SK-N-SH treated with all-trans-retinoic acid at 6 μM for 48 hours (cell line): ENCODE measurements at regions not wholly inside any gene's neighbourhood (a gene's known extent, or its start where the extent isn't known, plus 50 kb on each side); places are given as distances from the start of the nearest gene placed in this dataset.

Source experiments
- ATAC-seq: fragments of 200-7000 bp; cut with Tn5 transposase; 3 replicates; pipeline ENCODE4 v1.9.1; 2020; ENCODE audit warnings: mild to moderate bottlenecking, moderate library complexity
- ARNTL ChIP-seq: fragments of 450-650 bp; formaldehyde crosslinking; IDR thresholded peaks from 2 replicates; pipeline ENCODE4 v1.5.0; 2020; ENCODE audit warnings: low read depth, mild to moderate bottlenecking, moderate library complexity, borderline replicate concordance
- BACH2 ChIP-seq: fragments of 250-450 bp; sonication (Bioruptor Pico); IDR thresholded peaks from 2 replicates; pipeline ENCODE4 v1.9.0; 2021; ENCODE audit warnings: mild to moderate bottlenecking, borderline replicate concordance
- CSDC2 ChIP-seq: fragments of 250-450 bp; sonication (Bioruptor Pico); IDR thresholded peaks from 2 replicates; pipeline ENCODE4 v1.5.0; 2020; ENCODE audit warnings: mild to moderate bottlenecking, moderate library complexity
- ESRRG ChIP-seq: fragments of 250-450 bp; sonication (Bioruptor Pico); IDR thresholded peaks from 2 replicates; pipeline ENCODE4 v1.6.1; 2021; ENCODE audit warnings: mild to moderate bottlenecking
- GLIS3 ChIP-seq: fragments of 250-450 bp; sonication (Bioruptor Pico); IDR thresholded peaks from 2 replicates; pipeline ENCODE4 v1.5.0; 2020; ENCODE audit warnings: mild to moderate bottlenecking, moderate library complexity
- ISL1 ChIP-seq: fragments of 250-450 bp; sonication (Bioruptor Pico); IDR thresholded peaks from 2 replicates; pipeline ENCODE4 v2.1.2; 2022; ENCODE audit warnings: mild to moderate bottlenecking, moderate library complexity
- OSR1 ChIP-seq: fragments of 250-450 bp; sonication (Bioruptor Pico); IDR thresholded peaks from 2 replicates; pipeline ENCODE4 v1.8.0; 2022; ENCODE audit warnings: moderate library complexity, mild to moderate bottlenecking, inconsistent platforms
- PPARA ChIP-seq: fragments of 250-450 bp; sonication (Bioruptor Pico); IDR thresholded peaks from 2 replicates; pipeline ENCODE4 v1.5.0; 2020; ENCODE audit warnings: mild to moderate bottlenecking, borderline replicate concordance
- RARB ChIP-seq: fragments of 250-450 bp; sonication (Bioruptor Pico); IDR thresholded peaks from 2 replicates; pipeline ENCODE4 v1.8.0; 2021; ENCODE audit warnings: mild to moderate bottlenecking, moderate library complexity
- SNAI2 ChIP-seq: fragments of 250-450 bp; sonication (Bioruptor Pico); IDR thresholded peaks from 2 replicates; pipeline ENCODE4 v1.5.0; 2020; ENCODE audit warnings: mild to moderate bottlenecking, moderate library complexity
- TCF4 ChIP-seq: fragments of 250-450 bp; sonication (Bioruptor Pico); IDR thresholded peaks from 2 replicates; pipeline ENCODE4 v1.8.0; 2021; ENCODE audit warnings: mild to moderate bottlenecking, moderate library complexity, borderline replicate concordance
- TOX ChIP-seq: fragments of 250-450 bp; sonication (Bioruptor Pico); IDR thresholded peaks from 2 replicates; pipeline ENCODE4 v1.8.0; 2021; ENCODE audit warnings: mild to moderate bottlenecking, moderate library complexity, borderline replicate concordance
- ZC3H10 ChIP-seq: fragments of 250-450 bp; sonication (Bioruptor Pico); IDR thresholded peaks from 2 replicates; pipeline ENCODE4 v1.5.1; 2021; ENCODE audit warnings: mild to moderate bottlenecking, moderate library complexity
- ZFP3 ChIP-seq: fragments of 250-450 bp; sonication (Bioruptor Pico); IDR thresholded peaks from 2 replicates; pipeline ENCODE4 v1.5.0; 2020; ENCODE audit warnings: mild to moderate bottlenecking, moderate library complexity
- ZFP30 ChIP-seq: fragments of 450-650 bp; formaldehyde crosslinking; IDR thresholded peaks from 2 replicates; pipeline ENCODE4 v1.5.0; 2022; ENCODE audit warnings: mild to moderate bottlenecking, moderate library complexity
- ZNF565 ChIP-seq: fragments of 450-650 bp; formaldehyde crosslinking; conservative IDR thresholded peaks from 2 replicates; pipeline ENCODE4 v1.5.0; 2020; ENCODE audit warnings: low read depth, mild to moderate bottlenecking, moderate library complexity
- TF ChIP-seq, protein P1 (sequence below): fragments of 250-450 bp; sonication (Bioruptor Pico); IDR thresholded peaks from 2 replicates; pipeline ENCODE4 v1.8.0; 2021; ENCODE audit warnings: low read depth, mild to moderate bottlenecking, moderate library complexity, borderline replicate concordance
- TF ChIP-seq, protein P2 (sequence below): fragments of 250-450 bp; sonication (Bioruptor Pico); IDR thresholded peaks from 2 replicates; pipeline ENCODE4 v1.5.0; 2020; ENCODE audit warnings: mild to moderate bottlenecking, moderate library complexity
- TF ChIP-seq, protein P3 (sequence below): fragments of 250-450 bp; sonication (Bioruptor Pico); IDR thresholded peaks from 2 replicates; pipeline ENCODE4 v1.5.1; 2021; ENCODE audit warnings: mild to moderate bottlenecking, moderate library complexity
- TF ChIP-seq, protein P4 (sequence below): fragments of 250-450 bp; sonication (Bioruptor Pico); IDR thresholded peaks from 2 replicates; pipeline ENCODE4 v1.8.0; 2020; ENCODE audit warnings: mild to moderate bottlenecking, moderate library complexity, borderline replicate concordance

DNA sequence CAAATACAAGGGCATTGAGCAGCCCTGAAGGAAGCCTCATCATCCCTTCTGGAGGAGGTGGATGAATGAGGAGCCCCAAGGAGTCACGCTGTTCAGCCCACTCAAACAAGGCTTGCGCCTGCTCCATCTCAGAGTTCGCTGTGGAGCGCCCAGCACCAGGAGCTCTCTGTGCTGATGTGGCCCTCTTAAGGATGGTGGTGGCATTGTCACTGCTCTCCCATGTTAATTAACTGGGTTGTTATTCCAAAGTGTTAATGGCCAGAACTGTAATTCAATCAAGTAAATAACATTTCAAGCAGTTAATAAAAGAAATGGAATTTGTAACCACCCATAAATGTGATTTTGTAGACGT, 726.0 kb upstream of the RAB6C start:
- TF ChIP-seq, protein P1, sequence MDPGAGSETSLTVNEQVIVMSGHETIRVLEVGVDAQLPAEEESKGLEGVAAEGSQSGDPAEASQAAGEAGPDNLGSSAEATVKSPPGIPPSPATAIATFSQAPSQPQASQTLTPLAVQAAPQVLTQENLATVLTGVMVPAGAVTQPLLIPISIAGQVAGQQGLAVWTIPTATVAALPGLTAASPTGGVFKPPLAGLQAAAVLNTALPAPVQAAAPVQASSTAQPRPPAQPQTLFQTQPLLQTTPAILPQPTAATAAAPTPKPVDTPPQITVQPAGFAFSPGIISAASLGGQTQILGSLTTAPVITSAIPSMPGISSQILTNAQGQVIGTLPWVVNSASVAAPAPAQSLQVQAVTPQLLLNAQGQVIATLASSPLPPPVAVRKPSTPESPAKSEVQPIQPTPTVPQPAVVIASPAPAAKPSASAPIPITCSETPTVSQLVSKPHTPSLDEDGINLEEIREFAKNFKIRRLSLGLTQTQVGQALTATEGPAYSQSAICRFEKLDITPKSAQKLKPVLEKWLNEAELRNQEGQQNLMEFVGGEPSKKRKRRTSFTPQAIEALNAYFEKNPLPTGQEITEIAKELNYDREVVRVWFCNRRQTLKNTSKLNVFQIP (CRISPR knock-in tag): no peak
- no peak for TF ChIP-seq ZNF565 (CRISPR knock-in tag)
- TF ChIP-seq, protein P2, sequence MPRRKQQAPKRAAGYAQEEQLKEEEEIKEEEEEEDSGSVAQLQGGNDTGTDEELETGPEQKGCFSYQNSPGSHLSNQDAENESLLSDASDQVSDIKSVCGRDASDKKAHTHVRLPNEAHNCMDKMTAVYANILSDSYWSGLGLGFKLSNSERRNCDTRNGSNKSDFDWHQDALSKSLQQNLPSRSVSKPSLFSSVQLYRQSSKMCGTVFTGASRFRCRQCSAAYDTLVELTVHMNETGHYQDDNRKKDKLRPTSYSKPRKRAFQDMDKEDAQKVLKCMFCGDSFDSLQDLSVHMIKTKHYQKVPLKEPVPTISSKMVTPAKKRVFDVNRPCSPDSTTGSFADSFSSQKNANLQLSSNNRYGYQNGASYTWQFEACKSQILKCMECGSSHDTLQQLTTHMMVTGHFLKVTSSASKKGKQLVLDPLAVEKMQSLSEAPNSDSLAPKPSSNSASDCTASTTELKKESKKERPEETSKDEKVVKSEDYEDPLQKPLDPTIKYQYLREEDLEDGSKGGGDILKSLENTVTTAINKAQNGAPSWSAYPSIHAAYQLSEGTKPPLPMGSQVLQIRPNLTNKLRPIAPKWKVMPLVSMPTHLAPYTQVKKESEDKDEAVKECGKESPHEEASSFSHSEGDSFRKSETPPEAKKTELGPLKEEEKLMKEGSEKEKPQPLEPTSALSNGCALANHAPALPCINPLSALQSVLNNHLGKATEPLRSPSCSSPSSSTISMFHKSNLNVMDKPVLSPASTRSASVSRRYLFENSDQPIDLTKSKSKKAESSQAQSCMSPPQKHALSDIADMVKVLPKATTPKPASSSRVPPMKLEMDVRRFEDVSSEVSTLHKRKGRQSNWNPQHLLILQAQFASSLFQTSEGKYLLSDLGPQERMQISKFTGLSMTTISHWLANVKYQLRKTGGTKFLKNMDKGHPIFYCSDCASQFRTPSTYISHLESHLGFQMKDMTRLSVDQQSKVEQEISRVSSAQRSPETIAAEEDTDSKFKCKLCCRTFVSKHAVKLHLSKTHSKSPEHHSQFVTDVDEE (CRISPR knock-in tag): no peak
- TF ChIP-seq, all 23 proteins: peak for 0

DNA sequence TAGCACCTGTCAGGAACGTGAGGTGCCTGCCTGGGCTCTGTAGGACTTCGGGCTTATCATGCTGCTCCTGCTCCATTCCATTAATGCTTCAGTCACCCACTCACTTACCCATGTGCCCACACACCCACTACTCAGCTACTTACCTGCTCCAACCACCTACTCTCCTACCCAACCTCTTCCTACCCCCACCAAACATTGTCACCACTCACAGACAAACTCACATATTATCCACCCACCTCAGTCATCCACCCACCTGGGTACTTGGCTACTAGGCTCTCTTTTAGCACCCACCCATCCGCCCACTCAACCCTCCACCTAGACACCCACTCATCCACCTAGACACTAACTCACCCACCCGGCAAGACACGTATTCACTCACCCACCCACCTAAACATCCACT, 724.7 kb upstream of the RAB6C start:
- TF ChIP-seq CSDC2 (CRISPR knock-in tag) (no peak), TCF4 (no peak), ARNTL (CRISPR knock-in tag) (no peak), BACH2 (no peak), SNAI2 (CRISPR knock-in tag) (no peak), GLIS3 (CRISPR knock-in tag) (no peak), ZC3H10 (CRISPR knock-in tag) (no peak), RARB (CRISPR knock-in tag) (no peak), PPARA (CRISPR knock-in tag) (no peak)
- TF ChIP-seq, protein P1 (CRISPR knock-in tag): no peak
- TF ChIP-seq, protein P3, sequence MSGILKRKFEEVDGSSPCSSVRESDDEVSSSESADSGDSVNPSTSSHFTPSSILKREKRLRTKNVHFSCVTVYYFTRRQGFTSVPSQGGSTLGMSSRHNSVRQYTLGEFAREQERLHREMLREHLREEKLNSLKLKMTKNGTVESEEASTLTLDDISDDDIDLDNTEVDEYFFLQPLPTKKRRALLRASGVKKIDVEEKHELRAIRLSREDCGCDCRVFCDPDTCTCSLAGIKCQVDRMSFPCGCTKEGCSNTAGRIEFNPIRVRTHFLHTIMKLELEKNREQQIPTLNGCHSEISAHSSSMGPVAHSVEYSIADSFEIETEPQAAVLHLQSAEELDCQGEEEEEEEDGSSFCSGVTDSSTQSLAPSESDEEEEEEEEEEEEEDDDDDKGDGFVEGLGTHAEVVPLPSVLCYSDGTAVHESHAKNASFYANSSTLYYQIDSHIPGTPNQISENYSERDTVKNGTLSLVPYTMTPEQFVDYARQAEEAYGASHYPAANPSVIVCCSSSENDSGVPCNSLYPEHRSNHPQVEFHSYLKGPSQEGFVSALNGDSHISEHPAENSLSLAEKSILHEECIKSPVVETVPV (CRISPR knock-in tag): no peak
- TF ChIP-seq, protein P4, sequence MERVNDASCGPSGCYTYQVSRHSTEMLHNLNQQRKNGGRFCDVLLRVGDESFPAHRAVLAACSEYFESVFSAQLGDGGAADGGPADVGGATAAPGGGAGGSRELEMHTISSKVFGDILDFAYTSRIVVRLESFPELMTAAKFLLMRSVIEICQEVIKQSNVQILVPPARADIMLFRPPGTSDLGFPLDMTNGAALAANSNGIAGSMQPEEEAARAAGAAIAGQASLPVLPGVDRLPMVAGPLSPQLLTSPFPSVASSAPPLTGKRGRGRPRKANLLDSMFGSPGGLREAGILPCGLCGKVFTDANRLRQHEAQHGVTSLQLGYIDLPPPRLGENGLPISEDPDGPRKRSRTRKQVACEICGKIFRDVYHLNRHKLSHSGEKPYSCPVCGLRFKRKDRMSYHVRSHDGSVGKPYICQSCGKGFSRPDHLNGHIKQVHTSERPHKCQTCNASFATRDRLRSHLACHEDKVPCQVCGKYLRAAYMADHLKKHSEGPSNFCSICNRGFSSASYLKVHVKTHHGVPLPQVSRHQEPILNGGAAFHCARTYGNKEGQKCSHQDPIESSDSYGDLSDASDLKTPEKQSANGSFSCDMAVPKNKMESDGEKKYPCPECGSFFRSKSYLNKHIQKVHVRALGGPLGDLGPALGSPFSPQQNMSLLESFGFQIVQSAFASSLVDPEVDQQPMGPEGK (CRISPR knock-in tag): no peak
- TF ChIP-seq, all 23 proteins: peak for 0
- ATAC-seq: no peak

More for the DNA sequence above, 726.0 kb upstream of the RAB6C start:
- ATAC-seq: no peak

DNA sequence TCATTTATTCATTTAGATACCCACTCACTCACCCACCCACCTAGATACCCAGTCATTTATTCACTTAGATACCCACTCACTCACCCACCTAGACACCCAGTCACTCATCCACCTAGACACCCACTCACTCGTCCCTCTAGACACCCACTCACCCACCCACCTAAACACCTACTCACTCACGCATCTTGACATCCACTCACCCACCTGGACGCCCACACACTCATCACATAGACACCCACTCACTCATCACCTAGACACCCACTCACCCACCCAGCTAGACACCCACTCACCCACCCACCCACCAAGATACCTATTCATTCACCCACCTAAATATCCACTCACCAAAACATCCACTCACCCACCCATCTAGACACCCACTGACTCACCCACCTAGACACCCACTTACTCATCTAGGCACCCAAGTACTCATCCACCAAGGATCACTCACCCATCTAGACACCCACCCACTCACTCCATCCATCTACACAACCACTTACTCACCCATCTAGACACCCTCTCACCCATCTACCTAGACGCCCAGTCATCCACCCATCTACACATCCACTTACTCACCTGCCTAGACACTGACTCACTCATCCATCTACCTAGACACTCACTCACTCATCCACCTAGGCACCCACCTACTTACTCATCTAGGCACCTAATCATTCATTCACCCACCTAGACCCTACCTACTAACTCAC, 723.7 kb upstream of the RAB6C start:
- no peak for ATAC-seq
- TF ChIP-seq SNAI2 (CRISPR knock-in tag) (no peak), TCF4 (no peak), ZFP30 (CRISPR knock-in tag) (no peak), ARNTL (CRISPR knock-in tag) (no peak), CSDC2 (CRISPR knock-in tag) (no peak), PPARA (CRISPR knock-in tag) (no peak), RARB (CRISPR knock-in tag) (no peak), ZFP3 (no peak), TOX (no peak), OSR1 (CRISPR knock-in tag) (no peak), ISL1 (CRISPR knock-in tag) (no peak), GLIS3 (CRISPR knock-in tag) (no peak), ZNF565 (CRISPR knock-in tag) (no peak), ESRRG (CRISPR knock-in tag) (no peak)
- TF ChIP-seq, protein P1 (CRISPR knock-in tag): no peak
- TF ChIP-seq, protein P3 (CRISPR knock-in tag): no peak
